CD4-positive, alpha-beta T cell treated with Interleukin-12 subunit alpha and Interleukin-12 subunit beta, for 1 hour (primary cell): ENCODE measurements at regions not wholly inside any gene's neighbourhood (a gene's known extent, or its start where the extent isn't known, plus 50 kb on each side); places are given as distances from the start of the nearest gene placed in this dataset.

Source experiments
- DNase-seq: peaks from one replicate; pipeline ENCODE4 v3.0.0-alpha.2; 2020

DNA sequence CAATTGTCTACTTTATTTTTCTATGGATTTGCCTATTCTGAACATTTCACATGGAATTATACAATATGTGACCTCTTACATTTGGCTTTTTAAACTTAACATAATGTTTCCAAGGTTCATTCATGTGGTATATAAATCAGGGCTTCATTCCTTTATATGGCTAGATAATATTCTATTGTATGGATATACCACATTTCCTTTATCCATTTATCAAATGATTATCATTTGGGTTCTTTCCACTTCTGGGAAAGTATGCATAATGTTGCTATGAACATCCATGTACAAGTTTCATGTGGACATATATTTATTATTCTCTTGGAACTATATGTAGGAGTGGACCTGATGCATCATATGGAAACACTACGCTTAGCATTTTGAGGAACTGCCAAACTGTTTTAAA lies 99.7 kb upstream of the NCKAP5 start:
- DNase-seq, result no peak

DNA sequence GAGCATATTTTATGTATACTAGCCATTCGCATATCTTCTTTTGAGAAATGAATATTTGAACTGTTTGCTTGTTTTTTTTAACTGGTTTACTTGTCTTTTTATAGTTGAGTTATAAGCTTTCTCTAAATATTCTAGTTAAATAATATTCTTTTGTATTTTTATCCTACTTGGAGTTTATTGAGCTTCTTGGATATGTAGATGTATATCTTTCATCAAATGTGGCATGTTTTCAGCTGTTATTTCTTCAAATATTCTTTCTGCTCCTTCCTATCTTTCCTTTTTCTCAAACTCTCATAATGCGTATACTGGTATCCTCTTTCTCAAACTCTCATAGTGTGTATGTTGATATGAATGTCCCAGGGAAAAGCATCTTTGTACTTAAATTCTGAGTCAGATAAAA lies 100.3 kb upstream of the NCKAP5 start:
- DNase-seq, result no peak

DNA sequence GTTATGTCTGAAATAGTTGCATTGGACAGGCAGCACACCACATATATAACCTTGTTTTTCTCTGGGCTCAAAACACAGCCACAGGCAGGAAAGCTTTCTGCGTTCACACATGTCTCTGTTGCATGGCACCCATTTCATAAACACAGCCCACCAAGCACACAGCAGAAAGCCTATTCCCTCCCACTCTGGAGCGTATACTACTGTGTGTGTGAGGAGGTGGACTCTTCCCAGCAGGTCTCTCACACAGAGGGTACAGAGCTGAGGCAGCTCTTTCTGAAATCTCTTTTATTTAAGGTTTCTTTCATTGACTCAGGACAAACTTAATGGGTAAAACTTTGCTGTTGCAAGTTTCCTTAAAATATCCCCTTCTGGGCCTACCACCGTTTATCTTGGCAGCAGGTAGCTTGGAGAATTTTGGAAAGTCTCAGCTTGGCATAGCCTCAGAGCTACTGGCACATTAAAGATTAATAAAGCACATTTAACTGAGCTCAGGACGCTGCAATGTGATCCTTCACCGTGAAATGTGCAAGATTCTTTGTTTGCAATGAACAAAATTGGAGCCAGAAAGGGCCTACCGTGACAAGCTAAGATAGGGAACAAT lies 105.1 kb upstream of the NCKAP5 start:
- no peak for DNase-seq

DNA sequence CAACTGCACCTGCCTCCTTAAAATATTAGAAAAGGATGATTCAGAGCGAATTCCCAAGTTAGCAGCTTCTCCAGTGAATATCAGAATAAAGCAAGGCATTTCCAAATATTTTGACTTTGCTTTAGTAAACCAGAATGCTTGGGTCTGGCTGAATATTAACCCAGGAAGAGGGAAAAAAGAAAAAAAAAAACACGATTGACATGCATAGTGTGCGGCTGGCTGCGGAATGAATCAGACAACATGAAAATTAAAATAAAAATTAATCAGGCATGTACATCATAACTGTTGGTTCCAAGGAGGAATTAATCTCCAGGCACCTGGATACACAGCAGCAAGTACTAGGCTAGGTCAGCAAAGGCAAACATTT lies 105.8 kb upstream of the NCKAP5 start:
- DNase-seq, result no peak

DNA sequence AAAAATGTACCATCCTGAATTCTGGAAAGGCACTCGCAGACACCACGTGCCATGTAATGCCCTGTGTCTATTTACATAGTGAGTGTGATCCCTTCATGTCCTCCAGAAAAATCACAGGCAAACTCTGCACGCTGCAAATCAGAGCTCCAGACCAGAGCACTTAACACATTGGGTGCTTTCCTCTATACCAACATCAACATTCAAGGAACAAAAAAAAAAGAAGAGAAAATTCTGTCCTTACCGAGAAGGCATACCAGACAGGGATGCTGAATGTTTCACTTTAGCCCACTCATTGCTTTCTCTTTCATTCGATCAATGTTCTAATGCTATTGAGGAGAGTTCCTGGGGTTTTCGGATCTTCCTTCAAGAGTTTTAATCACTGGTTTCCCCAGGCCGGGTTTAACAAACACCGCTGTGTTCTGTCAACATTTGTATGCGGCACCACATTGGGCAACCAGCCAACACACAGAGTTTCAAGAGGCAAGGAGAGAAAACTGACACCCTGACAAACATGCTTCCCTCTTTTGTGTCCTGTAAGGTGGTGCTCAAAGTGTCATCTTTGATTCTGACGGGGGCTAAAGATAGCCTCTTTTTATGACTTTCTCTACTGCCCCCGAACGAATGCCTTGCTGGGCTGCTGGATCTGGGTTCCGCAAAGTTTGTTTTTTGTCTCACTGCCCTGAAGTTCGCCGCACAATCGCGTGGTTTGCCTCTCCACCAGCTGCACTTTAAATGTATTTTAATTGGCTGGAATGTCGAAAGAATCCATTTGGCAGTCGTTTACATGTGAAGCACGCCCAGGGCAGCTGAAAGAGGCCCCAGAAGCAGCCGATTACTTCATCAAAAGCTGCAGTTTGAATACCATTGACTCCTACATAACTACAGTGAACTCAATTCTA lies 106.4 kb upstream of the NCKAP5 start:
- DNase-seq, result no peak

DNA sequence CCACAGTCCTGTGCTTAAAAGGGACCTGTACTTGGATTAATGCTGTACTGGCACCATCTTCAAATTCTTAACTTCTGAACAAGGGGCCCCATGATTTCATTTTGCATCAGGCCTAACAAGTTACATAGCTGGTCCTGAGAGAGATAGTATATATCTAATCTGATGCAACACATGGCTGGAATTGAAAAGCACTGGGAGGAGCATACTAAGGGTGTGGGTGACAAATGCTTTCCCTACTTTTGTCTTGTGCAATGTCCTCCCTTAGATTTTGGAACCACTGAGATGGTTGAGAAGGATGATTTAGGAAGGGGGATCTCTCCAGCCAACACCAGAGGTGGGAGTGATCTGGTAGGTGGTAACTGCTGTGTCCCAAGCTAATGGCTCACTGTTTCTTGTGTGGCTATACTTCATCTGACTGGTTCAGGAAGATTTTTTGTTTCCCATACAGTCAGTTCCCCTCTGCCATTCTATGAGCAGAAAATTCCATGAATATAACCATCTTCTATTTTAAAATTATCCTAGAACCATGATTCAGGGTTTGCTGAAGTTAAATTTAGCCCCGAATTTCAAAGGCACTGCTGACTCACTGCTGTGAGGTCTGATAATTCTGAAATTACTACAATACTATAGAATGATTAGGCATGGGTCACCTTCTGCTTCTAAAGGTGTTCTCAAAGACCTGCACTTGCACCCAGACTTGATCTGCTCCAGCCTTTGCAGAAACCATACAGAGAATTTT lies 108.3 kb upstream of the NCKAP5 start:
- no peak for DNase-seq

DNA sequence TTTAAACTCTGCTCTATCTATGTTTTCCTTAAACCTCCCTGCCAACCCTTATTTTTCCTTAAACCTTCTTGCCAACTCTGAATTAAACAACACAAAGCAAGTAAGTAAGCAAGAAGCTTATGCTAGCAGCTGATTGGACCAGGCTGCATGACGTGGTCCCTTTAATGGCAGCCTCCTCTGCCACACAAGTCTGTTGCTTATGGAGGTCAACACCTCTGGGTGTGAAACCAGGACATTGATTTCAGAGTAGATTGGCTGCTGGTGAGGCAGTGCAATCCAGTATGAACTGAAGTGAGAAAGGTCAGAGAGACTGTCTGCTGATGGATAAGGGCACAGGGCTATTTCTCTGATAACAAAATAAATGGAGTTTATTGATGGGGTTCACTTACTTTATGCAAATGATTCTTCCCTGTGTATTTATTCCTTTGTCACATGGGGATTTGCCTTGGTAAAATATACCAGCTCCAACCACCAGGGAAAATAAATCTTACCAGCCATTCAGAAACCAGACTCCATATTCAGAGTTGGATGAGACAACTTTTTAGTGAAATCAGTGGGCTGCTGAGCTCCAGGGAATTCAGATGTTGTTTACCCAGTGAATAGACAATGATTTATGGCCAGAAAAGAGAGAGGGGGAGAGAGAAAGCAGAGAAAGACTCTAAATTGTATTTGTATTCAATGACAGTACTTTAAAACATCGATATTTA lies 112.2 kb upstream of the NCKAP5 start:
- DNase-seq, result no peak

DNA sequence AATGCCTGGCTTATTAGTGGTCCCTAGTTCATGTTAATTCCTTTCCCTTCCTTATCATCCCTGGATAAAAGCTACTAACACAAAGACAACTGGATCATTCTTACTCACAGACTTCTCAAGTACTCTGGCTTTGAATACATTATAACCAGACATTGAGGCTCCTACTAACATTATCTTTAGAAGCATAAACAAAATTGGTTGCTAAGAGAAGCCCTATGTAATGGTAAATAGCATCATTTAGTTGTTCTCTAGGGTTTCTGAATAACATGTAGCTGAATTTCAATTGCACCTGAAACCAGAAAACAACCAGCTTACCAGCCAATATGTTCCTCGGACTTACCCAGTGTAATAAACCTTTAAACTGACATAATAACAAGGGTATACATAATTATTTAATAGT lies 114.1 kb upstream of the NCKAP5 start:
- DNase-seq, result no peak

DNA sequence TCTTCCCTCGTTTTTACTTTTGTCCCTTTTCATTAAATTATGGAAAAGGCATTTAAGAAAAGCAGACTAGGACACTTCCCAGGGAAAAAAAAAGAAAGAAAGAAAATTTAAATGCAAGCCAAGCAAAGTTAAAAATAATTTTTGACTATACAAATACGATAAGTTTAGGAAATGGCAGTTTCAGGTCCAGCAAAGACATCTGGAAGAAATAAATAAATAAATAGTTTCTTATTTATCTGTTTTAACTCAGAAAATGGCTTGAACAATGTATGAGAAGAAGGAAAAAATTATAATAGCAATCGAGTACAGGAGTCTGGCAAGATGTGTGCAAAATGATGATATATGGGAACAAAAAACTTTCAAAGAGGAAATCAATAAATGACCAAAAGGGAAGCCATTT lies 114.6 kb upstream of the NCKAP5 start:
- DNase-seq, result no peak

DNA sequence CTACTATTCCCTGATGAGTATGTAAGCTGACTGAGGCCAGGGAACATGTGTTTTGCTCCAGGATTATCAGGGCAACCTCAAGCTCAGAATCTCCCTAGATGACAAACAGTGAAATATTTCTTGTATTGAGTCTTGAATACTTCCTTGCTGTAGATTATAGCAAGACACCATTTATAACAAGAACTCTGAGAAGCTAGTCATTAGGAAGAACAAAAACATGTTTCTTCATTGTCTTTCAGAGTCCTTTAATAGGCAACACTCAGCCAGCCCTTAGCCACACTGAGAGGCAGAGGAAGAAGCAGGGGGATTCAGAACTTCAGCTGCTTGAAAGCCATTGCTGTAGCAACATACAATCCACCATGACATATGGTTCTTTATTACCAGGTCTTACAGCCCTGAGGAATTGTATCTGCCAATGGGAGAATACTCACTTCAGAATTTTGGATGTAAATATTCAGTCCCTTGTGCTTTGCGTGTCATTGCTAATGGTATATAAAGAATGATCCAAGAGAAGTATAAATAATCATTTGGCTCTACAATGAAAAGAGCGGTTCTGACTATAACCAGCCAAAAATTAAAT lies 117.5 kb upstream of the NCKAP5 start:
- DNase-seq, result no peak

DNA sequence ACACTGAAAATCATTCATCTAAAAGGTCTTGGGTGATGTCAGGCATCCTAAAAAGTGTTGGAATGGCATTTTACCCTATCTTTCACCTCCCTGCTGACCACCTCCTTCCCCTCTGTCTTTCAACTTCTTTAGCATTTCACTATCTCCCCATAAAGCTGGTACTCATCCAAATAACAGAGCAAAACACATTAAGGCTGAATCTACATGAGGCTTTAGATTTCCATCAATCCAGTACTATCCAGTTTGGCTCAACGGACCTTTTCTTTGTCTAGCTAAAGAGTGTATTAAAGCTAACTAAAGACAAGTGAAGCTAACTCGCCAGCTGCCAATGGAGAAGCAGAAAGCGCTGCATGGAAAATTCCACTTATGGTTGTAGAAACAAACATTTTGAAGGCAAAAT lies 122.5 kb upstream of the NCKAP5 start:
- DNase-seq, result no peak

DNA sequence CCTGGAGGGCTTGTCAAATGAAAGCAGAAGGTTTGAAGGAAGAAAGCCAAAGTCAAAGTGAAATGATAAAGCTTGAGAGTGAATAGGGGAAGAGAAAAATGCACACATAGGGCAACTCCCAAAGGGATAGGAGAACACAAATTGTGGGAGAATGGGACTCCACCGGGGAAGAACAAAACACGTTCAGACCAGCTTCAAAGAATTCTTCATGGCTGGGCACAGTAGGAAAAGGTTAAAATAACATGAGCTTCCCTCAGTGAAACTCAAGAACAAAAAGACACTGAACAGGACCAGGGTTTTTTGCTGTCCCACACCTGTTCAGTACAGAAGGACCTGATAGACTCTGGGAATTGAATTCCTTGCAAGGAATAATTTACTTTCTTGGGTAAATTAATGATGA lies 123.1 kb upstream of the NCKAP5 start:
- DNase-seq, result no peak

DNA sequence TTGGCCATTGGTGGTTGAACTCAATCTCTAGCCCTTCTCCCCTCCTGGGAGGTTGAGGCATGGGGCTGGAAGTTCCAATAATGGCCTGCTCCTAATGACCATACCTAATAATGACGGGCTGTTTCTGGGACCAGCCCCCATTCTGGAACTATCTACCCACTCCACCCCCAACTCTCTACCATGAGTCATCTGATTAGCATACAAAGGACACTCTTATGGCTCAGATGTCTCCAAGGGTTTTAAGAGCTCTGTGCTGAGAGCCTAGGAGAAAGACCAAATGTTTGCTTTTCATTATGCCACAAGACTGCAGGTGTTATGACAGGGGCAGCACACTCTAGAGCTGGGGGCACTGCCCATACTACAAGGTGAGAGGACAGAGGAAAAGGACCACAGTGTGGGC lies 137.0 kb upstream of the NCKAP5 start:
- DNase-seq, result no peak

DNA sequence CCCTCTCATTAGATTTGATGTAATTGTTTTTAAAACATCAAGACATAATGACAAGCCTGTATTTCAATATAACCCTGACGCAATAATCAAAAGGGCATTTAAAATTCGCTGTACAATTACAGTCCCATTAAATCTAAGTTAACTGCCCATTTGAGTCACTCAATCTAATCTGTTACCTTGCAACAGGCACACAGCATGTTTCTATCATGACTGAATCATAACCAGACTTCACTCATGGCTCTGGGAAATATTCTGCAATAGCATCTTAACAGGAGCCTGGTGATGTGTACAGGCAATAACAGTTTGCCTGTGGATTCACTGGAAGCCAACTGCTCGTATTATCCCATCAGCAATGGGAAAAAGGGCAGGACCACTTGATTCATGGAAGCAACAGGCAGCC lies 142.3 kb upstream of the NCKAP5 start:
- DNase-seq, result no peak

DNA sequence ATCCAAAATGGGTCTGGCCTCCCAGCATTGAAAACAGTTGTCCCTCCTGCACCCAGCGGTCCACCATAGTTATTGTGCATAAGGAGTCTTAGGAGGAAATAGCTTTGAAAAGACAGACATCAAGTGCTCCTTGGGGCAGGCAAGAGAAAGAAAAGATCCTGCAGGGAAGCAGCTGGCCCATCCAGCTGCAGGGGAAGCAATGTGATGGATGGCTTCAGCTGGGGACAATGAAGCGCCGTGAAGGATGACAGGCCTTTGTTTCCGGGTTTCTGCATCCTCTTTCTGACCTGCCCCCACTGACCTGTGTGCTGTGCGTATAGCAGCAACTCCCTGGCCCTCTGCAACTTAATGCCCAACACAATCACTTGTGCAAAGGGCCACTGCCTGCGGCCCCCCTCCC lies 142.9 kb upstream of the NCKAP5 start:
- no peak for DNase-seq

DNA sequence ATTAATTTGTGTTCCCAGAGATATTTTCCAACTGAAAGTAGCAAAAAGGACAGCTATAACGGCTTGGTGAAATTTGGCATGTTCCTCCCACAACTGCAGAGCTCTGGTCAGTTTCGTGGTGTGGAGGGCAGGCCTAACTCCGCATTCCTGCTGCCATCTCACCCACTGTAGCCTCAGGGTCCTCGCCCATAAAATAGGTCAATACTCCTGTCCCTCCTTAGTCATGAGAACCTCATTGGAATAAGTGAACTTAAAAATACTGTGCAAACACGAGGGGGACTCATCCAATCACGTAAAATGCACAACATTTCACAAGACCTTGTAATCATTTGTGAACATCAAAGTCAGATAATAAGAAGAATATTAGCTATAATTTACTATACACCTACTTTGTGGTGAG lies 143.5 kb upstream of the NCKAP5 start:
- DNase-seq, result no peak

DNA sequence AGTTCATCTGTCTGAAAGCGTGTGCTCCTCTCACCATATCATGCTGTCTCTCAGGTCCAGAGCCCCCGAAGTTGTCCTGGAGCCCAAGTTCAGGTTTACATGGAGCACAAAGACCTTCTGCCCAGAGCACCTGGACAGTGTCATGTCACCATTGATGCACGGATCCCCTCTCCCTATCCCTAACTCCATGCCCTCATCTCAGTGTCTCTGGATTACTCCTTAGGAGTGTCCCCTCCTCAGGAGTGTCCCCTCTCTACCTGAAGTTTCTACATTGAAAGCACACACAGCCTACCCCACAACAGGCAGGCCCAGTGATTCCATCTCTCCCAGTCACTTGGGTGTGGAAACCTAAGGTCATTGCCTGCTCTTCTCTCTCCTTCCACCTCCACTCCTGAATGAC lies 144.1 kb upstream of the NCKAP5 start:
- no peak for DNase-seq

DNA sequence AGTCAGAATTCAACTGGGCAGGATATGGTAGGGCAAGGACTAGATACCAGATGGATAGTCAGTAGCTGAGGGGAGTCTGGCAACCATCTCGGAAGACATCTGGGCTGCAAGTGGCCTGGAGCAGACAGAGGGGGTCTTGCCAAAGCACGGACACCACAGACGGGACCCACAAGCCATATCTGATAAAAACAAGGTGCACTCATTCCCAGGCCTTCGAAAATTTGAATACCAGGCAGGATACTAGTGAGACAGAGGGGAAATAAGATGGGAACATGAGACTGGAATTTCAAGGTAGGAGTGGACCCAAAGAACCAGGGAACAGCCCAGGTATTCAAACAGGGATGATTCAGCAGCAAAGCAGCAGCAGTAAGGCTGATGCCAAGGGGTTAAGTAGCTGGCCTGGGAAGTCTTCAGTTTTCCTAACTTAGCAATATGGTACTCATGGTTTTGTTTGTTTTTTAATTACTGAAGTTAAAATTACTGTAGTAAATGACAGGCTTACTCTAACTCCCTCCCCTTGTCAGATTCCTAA lies 144.9 kb upstream of the NCKAP5 start:
- DNase-seq, result no peak

DNA sequence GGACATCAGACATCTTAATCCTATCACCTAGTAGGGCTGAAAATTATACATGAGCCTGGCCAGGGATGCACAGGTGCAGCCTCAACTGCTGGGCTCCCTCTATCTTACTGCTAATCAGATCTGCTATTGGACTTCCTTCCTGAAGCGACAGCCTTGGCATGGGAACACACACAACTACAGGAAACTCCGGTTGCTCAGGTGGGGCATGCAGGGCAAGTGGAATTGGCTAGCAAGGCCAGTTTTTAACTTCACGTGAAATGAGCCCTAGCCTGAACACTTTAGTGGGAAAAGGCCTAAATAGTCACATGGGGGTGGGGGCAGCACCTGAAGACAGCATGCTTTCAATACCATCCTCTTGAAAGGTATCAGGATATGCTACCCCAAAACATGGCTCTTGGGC lies 147.9 kb upstream of the NCKAP5 start:
- no peak for DNase-seq

DNA sequence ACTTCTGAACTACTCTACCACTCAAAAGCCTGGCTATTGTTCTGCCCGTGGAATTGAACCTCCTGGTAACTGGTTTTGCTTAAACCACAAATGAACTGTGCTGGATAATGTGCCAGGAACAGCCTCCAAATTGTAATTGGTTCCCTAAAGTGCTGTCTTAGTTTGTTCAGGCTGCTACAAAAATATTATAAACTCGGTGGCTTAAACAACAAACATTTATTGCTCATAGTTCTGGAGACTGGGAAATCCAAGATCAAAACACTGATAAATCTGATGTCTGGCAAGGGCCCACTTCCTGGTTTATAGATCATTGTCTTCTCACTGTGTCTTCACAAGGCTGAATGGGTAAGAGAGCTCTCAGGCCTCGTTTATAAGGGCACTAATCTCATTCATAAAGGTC lies 149.2 kb upstream of the NCKAP5 start:
- no peak for DNase-seq

DNA sequence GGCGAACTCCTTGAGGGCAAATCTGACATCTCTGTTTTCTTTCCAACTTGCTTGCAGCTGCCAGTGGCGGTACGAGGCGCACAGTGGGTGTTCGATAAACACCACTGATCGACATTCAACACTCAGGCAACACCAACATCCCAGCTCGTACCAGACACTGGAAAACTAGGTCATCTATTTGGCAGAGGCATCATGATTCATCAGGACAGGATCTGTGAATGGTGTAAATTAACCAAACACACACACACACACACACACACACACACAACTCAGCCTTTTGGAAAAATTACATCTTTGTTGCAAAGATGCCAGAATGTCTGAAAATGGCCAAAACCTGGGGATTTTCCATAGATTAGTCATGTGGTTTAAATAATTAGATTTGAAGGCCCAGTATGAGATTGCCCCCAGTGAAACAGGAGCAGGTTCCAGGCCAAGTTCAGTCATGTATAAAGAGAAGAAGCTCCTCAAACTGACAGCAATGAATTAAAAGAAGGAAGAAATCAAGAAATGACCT lies 150.5 kb upstream of the NCKAP5 start:
- no peak for DNase-seq

DNA sequence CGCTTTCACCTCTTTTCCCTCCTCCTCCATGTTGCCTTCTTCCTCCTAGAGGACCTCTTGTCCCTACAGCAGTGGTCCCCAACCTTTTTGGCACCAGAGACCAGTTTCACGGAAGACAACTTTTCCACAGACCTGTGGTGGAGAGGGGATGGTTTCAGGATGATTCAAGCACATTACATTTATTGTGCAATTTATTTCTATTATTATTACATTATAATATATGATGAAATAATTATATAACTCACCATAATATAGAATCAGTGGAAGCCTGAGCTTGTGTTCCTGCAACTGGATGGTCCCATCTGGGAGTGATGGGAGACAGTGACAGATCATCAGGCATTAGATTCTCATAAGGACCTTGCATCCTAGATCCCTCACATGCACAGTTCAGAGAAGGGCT lies 152.2 kb upstream of the NCKAP5 start:
- no peak for DNase-seq

DNA sequence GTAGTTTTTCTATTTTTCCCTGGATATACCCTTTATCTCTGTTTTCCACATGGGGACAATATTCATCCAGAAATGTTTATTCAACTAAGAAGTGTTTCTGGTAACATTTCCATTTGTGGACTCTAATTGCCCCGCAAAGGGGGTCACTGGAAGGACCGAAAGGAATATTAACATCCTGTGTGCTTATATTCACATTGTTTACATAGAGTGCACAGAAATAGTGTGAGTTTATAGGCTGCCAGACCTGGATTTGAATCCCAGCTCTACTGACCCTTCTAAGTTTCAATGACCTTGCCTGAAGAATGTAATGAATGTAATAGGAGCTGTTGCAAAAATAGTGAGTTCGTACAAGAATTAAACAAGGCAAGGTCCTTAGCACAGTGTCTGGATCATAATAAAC lies 152.9 kb upstream of the NCKAP5 start:
- DNase-seq, result no peak
